PC-3 (cell line): ENCODE measurements at regions not wholly inside any gene's neighbourhood (a gene's known extent, or its start where the extent isn't known, plus 50 kb on each side); places are given as distances from the start of the nearest gene placed in this dataset.
A peak's percentile ranks its signal among the peaks of the same experiment; 100 is the strongest.

Experiments used
- ATAC-seq: fragments of 200-7000 bp; cut with Tn5 transposase; 2 replicates; pipeline ENCODE4 v1.9.1; 2020; ENCODE audit warnings: mild to moderate bottlenecking, moderate library complexity
- BruUV-seq: library from RNA; stranded (reverse); fragments of 400-500 nt; replicated peaks from 2 replicates; lab custom pipeline; 2021; lab: Mats Ljungman, UMichigan
- CTCF ChIA-PET: fragments of 300-600 bp; sonication (Branson Sonifier 250); formaldehyde crosslinking; loops from one replicate; lab custom pipeline; 2022; ENCODE audit warnings: antibody characterized with exemption; lab: Charles Lee
- POLR2A ChIA-PET: fragments of 300-600 bp; sonication (Branson Sonifier 250); formaldehyde crosslinking; loops from one replicate; lab custom pipeline; 2022; ENCODE audit warnings: antibody characterized with exemption; ENCODE audit not compliant: unreplicated experiment; lab: Charles Lee
- DNase-seq: peaks from one replicate; pipeline ENCODE4 v3.0.0-alpha.2; 2015
- H2AFZ ChIP-seq: fragments of 300-600 bp; sonication (generic); 2 replicates; pipeline ENCODE4 v1.6.0; 2016; ENCODE audit warnings: antibody characterized with exemption, low read length
- H3F3A ChIP-seq: fragments of 300-600 bp; sonication (generic); one replicate; pipeline ENCODE4 v1.6.0; 2017; ENCODE audit warnings: antibody characterized with exemption, low read length, control low read depth, mild to moderate bottlenecking; ENCODE audit not compliant: unreplicated experiment
- H3K27ac ChIP-seq: fragments of 300-600 bp; sonication (generic); 2 replicates; pipeline ENCODE4 v1.5.1; 2016; ENCODE audit warnings: mild to moderate bottlenecking, low read length
- H3K27me3 ChIP-seq: fragments of 300-600 bp; sonication (generic); 2 replicates; pipeline ENCODE4 v1.6.1; 2016; ENCODE audit warnings: low read length, mixed read lengths
- H3K36me3 ChIP-seq: fragments of 300-600 bp; sonication (generic); 2 replicates; pipeline ENCODE4 v1.6.1; 2016; ENCODE audit warnings: low read depth, mixed run types, low read length, mixed read lengths
- H3K4me1 ChIP-seq: fragments of 300-600 bp; sonication (generic); 2 replicates; pipeline ENCODE4 v1.5.1; 2016; ENCODE audit warnings: low read length; ENCODE audit not compliant: insufficient read depth
- H3K4me2 ChIP-seq: fragments of 300-600 bp; sonication (generic); 2 replicates; pipeline ENCODE4 v1.6.0; 2016; ENCODE audit warnings: low read length
- H3K4me3 ChIP-seq: fragments of 300-600 bp; sonication (generic); 2 replicates; pipeline ENCODE4 v1.5.1; 2016; ENCODE audit warnings: mild to moderate bottlenecking, low read length, mixed read lengths
- H3K79me2 ChIP-seq: fragments of 300-600 bp; sonication (generic); 2 replicates; pipeline ENCODE4 v1.6.1; 2017; ENCODE audit warnings: low read length, mixed read lengths
- H3K9ac ChIP-seq: fragments of 300-600 bp; sonication (generic); 2 replicates; pipeline ENCODE4 v1.6.0; 2016; ENCODE audit warnings: mild to moderate bottlenecking, low read length
- H3K9me2 ChIP-seq: fragments of 300-600 bp; sonication (generic); replicated peaks from 2 replicates; pipeline ENCODE4 v1.6.1; 2016; ENCODE audit warnings: mixed run types, low read length, mixed read lengths
- H3K9me3 ChIP-seq: fragments of 300-600 bp; sonication (generic); 2 replicates; pipeline ENCODE4 v1.6.1; 2016; ENCODE audit warnings: low read length, mixed read lengths
- H4K20me1 ChIP-seq: fragments of 300-600 bp; sonication (generic); 2 replicates; pipeline ENCODE4 v1.6.1; 2016; ENCODE audit warnings: low read length, mixed read lengths
- CTCF ChIP-seq: fragments of 300-600 bp; sonication (generic); conservative IDR thresholded peaks from 2 replicates; pipeline ENCODE4 v1.5.1; 2017; ENCODE audit warnings: antibody characterized with exemption, low read depth, mild to moderate bottlenecking, low read length
- EZH2 ChIP-seq: fragments of 300-600 bp; sonication (generic); IDR thresholded peaks from one replicate; pipeline ENCODE4 v1.6.1; 2017; ENCODE audit warnings: antibody characterized with exemption, mild to moderate bottlenecking, low read length; ENCODE audit not compliant: unreplicated experiment
- EZH2phosphoT487 ChIP-seq: fragments of 300-600 bp; sonication (generic); IDR thresholded peaks from 2 replicates; pipeline ENCODE4 v1.6.1; 2018; ENCODE audit warnings: mild to moderate bottlenecking, antibody characterized with exemption, low read length, borderline replicate concordance
- intact Hi-C: fragments of 100-400 bp; cut with micrococcal nuclease; formaldehyde crosslinking; loops from 2 replicates; pipeline ENCODE4 v1.9.0; 2023

- ChIA-PET POLR2A (no interaction called here), CTCF (no interaction called here)
- no peak for ATAC-seq
- Histone ChIP-seq H3K9ac (no peak overlapping the region), H3K27me3 (no peaks in the 10 kb centered on the region), H3K36me3 (no peaks in the 10 kb centered on the region), H3K4me2 (no peak overlapping the region), H3K4me3 (no peak overlapping the region), H3F3A (no peaks in the 10 kb centered on the region), H3K4me1 (peaks cover 13% of the 10 kb centered on the region), H2AFZ (no peak overlapping the region), H3K27ac (no peak overlapping the region), H4K20me1 (no peaks in the 10 kb centered on the region), H3K79me2 (no peaks in the 10 kb centered on the region), H3K9me2 (no peaks in the 10 kb centered on the region), H3K9me3 (no peaks in the 10 kb centered on the region)
- TF ChIP-seq EZH2phosphoT487 (no peak), EZH2 (no peak), CTCF (no peak)
- intact Hi-C loops = no loop called here
- no TSS peak for BruUV-seq
- DNase-seq = no peak
Observed at GRCh38 chr10:110445871-110446270, 51.8 kb upstream of the DUSP5 start.

GRCh38 chr10:110446277-110446676 lies 51.4 kb upstream of the DUSP5 start:
- intact Hi-C loops = no loop called here
- H3K36me3 ChIP-seq = no peaks in the 10 kb centered on the region
- no peaks in the 10 kb centered on the region for H3K9me3 ChIP-seq
- no peak overlapping the region for H3K4me2 ChIP-seq
- no peak overlapping the region for H3K27ac ChIP-seq
- H4K20me1 ChIP-seq = no peaks in the 10 kb centered on the region
- peaks cover 13% of the 10 kb centered on the region for H3K4me1 ChIP-seq
- ChIA-PET CTCF (no interaction called here), POLR2A (no interaction called here)
- no peak for TF ChIP-seq EZH2
- H3K79me2 ChIP-seq = no peaks in the 10 kb centered on the region
- no peaks in the 10 kb centered on the region for H3K27me3 ChIP-seq
- no peak overlapping the region for H2AFZ ChIP-seq
- H3F3A ChIP-seq = no peaks in the 10 kb centered on the region
- H3K9ac ChIP-seq = no peak overlapping the region
- DNase-seq (no peak), ATAC-seq (no peak)
- H3K9me2 ChIP-seq = no peaks in the 10 kb centered on the region
- no TSS peak for BruUV-seq
- no peak overlapping the region for H3K4me3 ChIP-seq

GRCh38 chr10:110446954-110447608 lies 50.6 kb upstream of the DUSP5 start:
- H3K36me3 ChIP-seq = no peaks in the 10 kb centered on the region
- ATAC-seq (peak; percentile 92), DNase-seq (peak; percentile 83)
- H4K20me1 ChIP-seq = no peaks in the 10 kb centered on the region
- H3K27ac ChIP-seq = peak overlapping the region; percentile 58
- H3K9ac ChIP-seq = no peak overlapping the region
- no peaks in the 10 kb centered on the region for H3K9me3 ChIP-seq
- ChIA-PET POLR2A (no interaction called here), CTCF (no interaction called here)
- intact Hi-C loops = no loop called here
- H3F3A ChIP-seq = no peaks in the 10 kb centered on the region
- H3K4me2 ChIP-seq = peak overlapping the region; percentile 38
- BruUV-seq = no TSS peak
- H3K9me2 ChIP-seq = no peaks in the 10 kb centered on the region
- TF ChIP-seq EZH2 = no peak
- TF ChIP-seq EZH2phosphoT487 = no peak
- no peak for TF ChIP-seq CTCF
- H3K4me3 ChIP-seq = no peak overlapping the region
- H3K4me1 ChIP-seq = peaks cover 13% of the 10 kb centered on the region
- H3K79me2 ChIP-seq = no peaks in the 10 kb centered on the region
- 0 out of 2 replicates have a peak overlapping the region, but pooled peaks have one; percentile 9 for H2AFZ ChIP-seq
- H3K27me3 ChIP-seq = no peaks in the 10 kb centered on the region
